Endothelial cell of umbilical vein (primary cell): ENCODE measurements at regions not wholly inside any gene's neighbourhood (a gene's known extent, or its start where the extent isn't known, plus 50 kb on each side); places are given as distances from the start of the nearest gene placed in this dataset.

Source experiments
- BruUV-seq: library from RNA; stranded (reverse); fragments of 400-500 nt; replicated peaks from 2 replicates; lab custom pipeline; 2021; lab: Mats Ljungman, UMichigan
- CTCF ChIA-PET: fragments of 300-600, 350-600 bp; sonication (Branson Sonifier 250); formaldehyde crosslinking; loops from one replicate; lab custom pipeline; 2021; ENCODE audit warnings: antibody characterized with exemption, inconsistent platforms; lab: Charles Lee
- POLR2A ChIA-PET: fragments of 300-600, 350-600 bp; sonication (Branson Sonifier 250); formaldehyde crosslinking; loops from one replicate; lab custom pipeline; 2021; ENCODE audit warnings: antibody characterized with exemption, inconsistent platforms; lab: Charles Lee
- DNase-seq: peaks from one replicate; pipeline ENCODE4 v3.0.0-alpha.2; 2011; ENCODE audit warnings: low read depth, low spot score
- FAIRE-seq: peaks from 2 replicates; lab custom pipeline; 2011; peaks lifted over from hg19 to GRCh38; lab: Jason Lieb, UNC
- H2AFZ ChIP-seq: 2 replicates; pipeline ENCODE4 v1.6.0; 2012; ENCODE audit warnings: low read depth, low read length, control low read depth, inconsistent platforms
- H3K27ac ChIP-seq: 2 replicates; pipeline ENCODE4 v1.5.1; 2011; ENCODE audit warnings: low read depth, mild to moderate bottlenecking, control low read depth, low read length, moderate library complexity; ENCODE audit not compliant: insufficient read depth
- H3K27me3 ChIP-seq, 2 experiments: 2 replicates each; pipeline versions ENCODE4 v1.6.0 to v1.6.1; 2011; ENCODE audit warnings: low read length in 2 of 2, mixed read lengths in 1 of 2; ENCODE audit not compliant: control insufficient read depth in 2 of 2, insufficient read depth in 2 of 2
- H3K36me3 ChIP-seq, 2 experiments: 2 replicates in 1 of 2; 3 replicates in 1 of 2; pipeline ENCODE4 v1.5.1; 2011; ENCODE audit warnings: low read length in 2 of 2, mild to moderate bottlenecking in 1 of 2, moderate library complexity in 1 of 2; ENCODE audit not compliant: control insufficient read depth in 2 of 2, insufficient read depth in 2 of 2; ENCODE audit errors: extremely low read depth in 1 of 2
- H3K4me1 ChIP-seq: 3 replicates; pipeline ENCODE4 v1.5.1; 2011; ENCODE audit warnings: mild to moderate bottlenecking, low read length; ENCODE audit not compliant: control insufficient read depth, insufficient read depth; ENCODE audit errors: extremely low read depth
- H3K4me2 ChIP-seq: 2 replicates; pipeline ENCODE4 v1.6.1; 2011; ENCODE audit warnings: low read length, control low read depth, mixed read lengths; ENCODE audit not compliant: insufficient read depth
- H3K4me3 ChIP-seq, 3 experiments: fragments of 200-600 bp in 1 of 3; sonication (generic), shearing (Covaris generic) in 1 of 3; replicated peaks in 1 of 3; 2 replicates each; pipeline ENCODE4 v1.5.1; 2011 to 2016; ENCODE audit warnings: control low read depth in 3 of 3, low read length in 3 of 3, mild to moderate bottlenecking in 2 of 3, inconsistent platforms in 1 of 3, low read depth in 1 of 3, moderate library complexity in 1 of 3; ENCODE audit not compliant: insufficient read depth in 1 of 3
- H3K79me2 ChIP-seq: 2 replicates; pipeline ENCODE4 v1.6.0; 2012; ENCODE audit warnings: low read length, inconsistent platforms; ENCODE audit not compliant: control insufficient read depth, insufficient read depth
- H3K9ac ChIP-seq: replicated peaks from 2 replicates; pipeline ENCODE3; 2011; ENCODE audit warnings: low read length, control low read depth; ENCODE audit not compliant: insufficient read depth; ENCODE audit errors: extremely low read depth
- H3K9me1 ChIP-seq: replicated peaks from 3 replicates; pipeline ENCODE4 v1.6.0; 2011; ENCODE audit warnings: mild to moderate bottlenecking, low read length; ENCODE audit not compliant: control insufficient read depth, insufficient read depth; ENCODE audit errors: extremely low read depth
- H3K9me3 ChIP-seq: replicated peaks from 2 replicates; pipeline ENCODE4 v1.5.1; 2012; ENCODE audit warnings: low read length, inconsistent platforms; ENCODE audit not compliant: control insufficient read depth, insufficient read depth
- H4K20me1 ChIP-seq: replicated peaks from 2 replicates; pipeline ENCODE3; 2011; ENCODE audit warnings: mild to moderate bottlenecking, low read length; ENCODE audit not compliant: control insufficient read depth, insufficient read depth; ENCODE audit errors: extremely low read depth
- EZH2 ChIP-seq: IDR thresholded peaks from 2 replicates; pipeline ENCODE4 v1.6.1; 2012; ENCODE audit warnings: borderline replicate concordance, low read depth, mild to moderate bottlenecking, moderate library complexity, low read length, inconsistent platforms; ENCODE audit not compliant: severe bottlenecking
- FOS ChIP-seq: IDR thresholded peaks from 2 replicates; pipeline ENCODE4 v1.6.1; 2011; ENCODE audit warnings: mild to moderate bottlenecking, low read length, moderate library complexity, borderline replicate concordance; ENCODE audit not compliant: insufficient read depth
- GATA2 ChIP-seq: IDR thresholded peaks from 2 replicates; pipeline ENCODE4 v1.7.0; 2011; ENCODE audit warnings: low read depth, mild to moderate bottlenecking, moderate library complexity, mixed read lengths, low read length; ENCODE audit not compliant: insufficient read length, insufficient read depth
- JUN ChIP-seq: IDR thresholded peaks from 2 replicates; pipeline ENCODE4 v1.6.1; 2011; ENCODE audit warnings: borderline replicate concordance, low read depth; ENCODE audit not compliant: insufficient read length, insufficient read depth
- MYC ChIP-seq: IDR thresholded peaks from one replicate; pipeline ENCODE4 v1.6.1; 2011; ENCODE audit warnings: mild to moderate bottlenecking, low read depth, low read length
- POLR2A ChIP-seq: IDR thresholded peaks from 2 replicates; pipeline ENCODE4 v1.6.1; 2012; ENCODE audit warnings: low read depth, mild to moderate bottlenecking, control low read depth, low read length
- POLR2AphosphoS5 ChIP-seq: IDR thresholded peaks from 2 replicates; pipeline ENCODE4 v1.6.1; 2012; ENCODE audit warnings: low read depth, mild to moderate bottlenecking, control low read depth, low read length, moderate library complexity; ENCODE audit not compliant: insufficient read depth
- dilution Hi-C: fragments of 300-500 bp; cut with MboI; formaldehyde crosslinking; loops from one replicate; pipeline ENCODE4 v1.15.0; 2019; ENCODE audit warnings: low sequenced_read_pairs; ENCODE audit not compliant: extremely low pct_ligation_motif_present
- intact Hi-C: fragments of 100-400 bp; cut with micrococcal nuclease; formaldehyde crosslinking; loops from one replicate; pipeline ENCODE4 v1.10.0; 2022
- TF ChIP-seq, protein P1 (sequence below), 2 donors: IDR thresholded peaks; 1 replicate in 1 of 2; 2 replicates in 1 of 2; pipeline ENCODE4 v1.5.1; 2011; ENCODE audit warnings: low read length in 2 of 2, mild to moderate bottlenecking in 2 of 2, moderate library complexity in 2 of 2, control low read depth in 1 of 2, inconsistent platforms in 1 of 2, low read depth in 1 of 2; ENCODE audit not compliant: insufficient read depth in 1 of 2; ENCODE audit errors: extremely low read depth in 1 of 2
- TF ChIP-seq, protein P2 (sequence below): IDR thresholded peaks from 2 replicates; pipeline ENCODE4 v1.6.1; 2011; ENCODE audit not compliant: insufficient read depth, insufficient read length

DNA sequence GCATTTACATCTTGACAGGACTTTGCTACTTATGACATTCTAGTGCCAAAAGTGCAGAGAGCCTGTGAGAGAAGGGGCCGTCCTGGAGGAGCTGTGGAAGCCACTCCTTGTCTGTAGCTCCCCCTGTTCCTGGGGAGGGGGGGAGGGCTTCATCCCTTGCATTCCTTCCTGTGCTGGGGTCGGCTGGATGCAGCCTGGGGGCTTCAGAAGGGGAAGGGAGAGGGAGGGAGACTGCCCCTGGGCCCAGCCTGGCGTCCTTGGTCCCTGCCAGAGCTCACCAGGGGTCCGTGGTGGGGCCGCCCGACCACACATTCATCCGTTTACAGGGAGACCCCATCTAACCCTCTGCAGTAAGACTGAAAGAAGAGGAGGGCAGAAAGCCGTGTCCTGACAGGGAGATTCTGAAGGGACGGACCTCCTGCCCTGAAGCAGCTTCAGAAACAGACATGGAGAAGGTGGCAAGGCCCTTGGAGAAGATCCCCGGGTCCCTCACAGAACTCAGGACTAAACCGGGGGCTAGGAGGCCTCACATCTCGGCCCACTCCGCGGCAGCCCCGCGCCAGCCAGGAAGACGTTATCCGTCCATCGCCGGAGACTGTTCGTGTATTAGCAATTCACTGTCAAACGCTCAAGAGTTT, 258.3 kb upstream of the SALL3 start:
- FAIRE-seq (no peak), DNase-seq (no peak)
- Histone ChIP-seq H3K9me1 (no peaks in the 10 kb centered on the region), H3K27ac (no peak overlapping the region), H3K4me2 (no peak overlapping the region), H3K36me3 (no peaks in the 10 kb centered on the region), H3K9me3 (peaks cover 2% of the 10 kb centered on the region), H3K4me1 (no peaks in the 10 kb centered on the region), H4K20me1 (no peaks in the 10 kb centered on the region), H3K27me3 (no peaks in the 10 kb centered on the region), H2AFZ (no peak overlapping the region), H3K4me3 (no peak overlapping the region), H3K79me2 (no peaks in the 10 kb centered on the region), H3K9ac (no peak overlapping the region)
- dilution Hi-C loops = no loop called here
- intact Hi-C loops = no loop called here
- BruUV-seq = no TSS peak
- ChIA-PET POLR2A (no interaction called here), CTCF (no interaction called here)
- TF ChIP-seq EZH2 (no peak), MYC (no peak), GATA2 (no peak), POLR2A (no peak), POLR2AphosphoS5 (no peak), FOS (no peak), JUN (no peak)
- TF ChIP-seq, protein P1, sequence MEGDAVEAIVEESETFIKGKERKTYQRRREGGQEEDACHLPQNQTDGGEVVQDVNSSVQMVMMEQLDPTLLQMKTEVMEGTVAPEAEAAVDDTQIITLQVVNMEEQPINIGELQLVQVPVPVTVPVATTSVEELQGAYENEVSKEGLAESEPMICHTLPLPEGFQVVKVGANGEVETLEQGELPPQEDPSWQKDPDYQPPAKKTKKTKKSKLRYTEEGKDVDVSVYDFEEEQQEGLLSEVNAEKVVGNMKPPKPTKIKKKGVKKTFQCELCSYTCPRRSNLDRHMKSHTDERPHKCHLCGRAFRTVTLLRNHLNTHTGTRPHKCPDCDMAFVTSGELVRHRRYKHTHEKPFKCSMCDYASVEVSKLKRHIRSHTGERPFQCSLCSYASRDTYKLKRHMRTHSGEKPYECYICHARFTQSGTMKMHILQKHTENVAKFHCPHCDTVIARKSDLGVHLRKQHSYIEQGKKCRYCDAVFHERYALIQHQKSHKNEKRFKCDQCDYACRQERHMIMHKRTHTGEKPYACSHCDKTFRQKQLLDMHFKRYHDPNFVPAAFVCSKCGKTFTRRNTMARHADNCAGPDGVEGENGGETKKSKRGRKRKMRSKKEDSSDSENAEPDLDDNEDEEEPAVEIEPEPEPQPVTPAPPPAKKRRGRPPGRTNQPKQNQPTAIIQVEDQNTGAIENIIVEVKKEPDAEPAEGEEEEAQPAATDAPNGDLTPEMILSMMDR (IDR thresholded peaks at IDR 0.05; ENCODE audit: extremely low read depth in 1 of 2, insufficient read depth in 1 of 2, low read depth in 1 of 2, low read length in 2 of 2) = no peak
- TF ChIP-seq, protein P2, sequence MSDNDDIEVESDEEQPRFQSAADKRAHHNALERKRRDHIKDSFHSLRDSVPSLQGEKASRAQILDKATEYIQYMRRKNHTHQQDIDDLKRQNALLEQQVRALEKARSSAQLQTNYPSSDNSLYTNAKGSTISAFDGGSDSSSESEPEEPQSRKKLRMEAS = no peak
